ENCODE measurements at regions not wholly inside any gene's neighbourhood (a gene's known extent, or its start where the extent isn't known, plus 50 kb on each side); places are given as distances from the start of the nearest gene placed in this dataset.

- WGBS (ENCODE audit: insufficient coverage): 84% methylated on average over 10 of the region's 12 CpGs
- Histone ChIP-seq H3K9me3 (no peaks in the 10 kb centered on the region), H3K4me1 (ENCODE audit: control insufficient read depth in 1 of 2, extremely low read depth in 1 of 2, insufficient read depth in 2 of 2, low read length in 2 of 2) (peaks cover under 1 to 2% of the 10 kb centered on the region in 2 experiments), H3K36me3 (ENCODE audit: control insufficient read depth in 2 of 2, extremely low read depth in 1 of 2, insufficient read depth in 1 of 2, low read length in 1 of 2) (no peaks in the 10 kb centered on the region), H3K27ac (ENCODE audit: low read length) (no peak overlapping the region), H3K4me3 (ENCODE audit: control insufficient read depth in 1 of 2, extremely low read depth in 1 of 2, low read length in 1 of 2) (no peak overlapping the region), H3K27me3 (replicated peaks in 1 of 2; ENCODE audit: control insufficient read depth in 2 of 2, extremely low read depth in 1 of 2, insufficient read depth in 2 of 2, low read length in 1 of 2) (no peaks in the 10 kb centered on the region)
- no peak for ATAC-seq (replicated peaks in 1 of 4)
- peaks cover 14 to 21% (median 14%) of the 10 kb centered on the region in 3 donors for H3K4me1 Mint-ChIP-seq
- DNase-seq: no peak
- H3K9me3 Mint-ChIP-seq: no peaks in the 10 kb centered on the region
- H3K27ac Mint-ChIP-seq: no peak overlapping the region
- no peak overlapping the region for H3K4me3 Mint-ChIP-seq
- ChIA-PET CTCF (interaction anchor here in 1 of 2 donors (0.6 kb wide), 2 partner anchors 143 to 152 kb away, joined by 3 to 8 read pairs; no protein-coding TSS in a partner anchor), POLR2A (no interaction called here)
- H3K27me3 Mint-ChIP-seq: peaks cover 0 to 1% of the 10 kb centered on the region in 2 donors
- no peaks in the 10 kb centered on the region for H3K36me3 Mint-ChIP-seq
Observed at GRCh38 chr9:755454-756381, 85.8 kb upstream of the DMRT1 start.

GRCh38 chr9:757246-757881, 84.1 kb upstream of the DMRT1 start:
- H3K27me3 ChIP-seq (replicated peaks in 1 of 2; ENCODE audit: control insufficient read depth in 2 of 2, extremely low read depth in 1 of 2, insufficient read depth in 2 of 2, low read length in 1 of 2): peaks cover 0 to 5% of the 10 kb centered on the region in 2 experiments
- no peaks in the 10 kb centered on the region for H3K9me3 ChIP-seq
- DNase-seq: peak in 1 of 35 experiments; percentile 19
- ChIA-PET CTCF (interaction anchor here in 1 of 2 donors (0.6 kb wide), 1 partner anchor 33 kb away, joined by 3 read pairs; no protein-coding TSS in a partner anchor), POLR2A (no interaction called here)
- ATAC-seq (replicated peaks in 1 of 4): peak in 1 of 4 experiments; percentile 50
- no peaks in the 10 kb centered on the region for H3K36me3 ChIP-seq (ENCODE audit: control insufficient read depth in 2 of 2, extremely low read depth in 1 of 2, insufficient read depth in 1 of 2, low read length in 1 of 2)
- WGBS (ENCODE audit: insufficient coverage): 96% methylated on average over 6 of the region's 13 CpGs
- Mint-ChIP-seq H3K27me3 (peaks cover 0 to 1% of the 10 kb centered on the region in 2 donors), H3K27ac (no peak overlapping the region), H3K36me3 (no peaks in the 10 kb centered on the region), H3K4me1 (peaks cover 0 to 7% (median 0%) of the 10 kb centered on the region in 3 donors), H3K4me3 (no peak overlapping the region), H3K9me3 (no peaks in the 10 kb centered on the region)
- no peaks in the 10 kb centered on the region for H3K4me1 ChIP-seq (ENCODE audit: control insufficient read depth in 1 of 2, extremely low read depth in 1 of 2, insufficient read depth in 2 of 2, low read length in 2 of 2)
- no peak overlapping the region for H3K4me3 ChIP-seq (ENCODE audit: control insufficient read depth in 1 of 2, extremely low read depth in 1 of 2, low read length in 1 of 2)
- H3K27ac ChIP-seq (ENCODE audit: low read length): no peak overlapping the region

- H3K4me1 ChIP-seq (ENCODE audit: control insufficient read depth in 1 of 2, extremely low read depth in 1 of 2, insufficient read depth in 2 of 2, low read length in 2 of 2): no peaks in the 10 kb centered on the region
- ChIA-PET POLR2A (interaction anchor here (0.5 to 1.0 kb wide), 2 partner anchors 9 to 290 kb away, joined by 3 read pairs; no protein-coding TSS in a partner anchor), CTCF (interaction anchor here in 1 of 2 donors (0.6 kb wide), 1 partner anchor 32 kb away, joined by 3 read pairs; no protein-coding TSS in a partner anchor)
- no peaks in the 10 kb centered on the region for H3K9me3 Mint-ChIP-seq
- H3K4me1 Mint-ChIP-seq: peaks cover 0 to 7% (median 0%) of the 10 kb centered on the region in 3 donors
- H3K4me3 Mint-ChIP-seq: no peak overlapping the region
- no peaks in the 10 kb centered on the region for H3K36me3 Mint-ChIP-seq
- 96% methylated on average over 4 of the region's 5 CpGs for WGBS (ENCODE audit: insufficient coverage)
- DNase-seq (no peak), ATAC-seq (replicated peaks in 1 of 4) (no peak)
- peaks cover 0 to 1% of the 10 kb centered on the region in 2 donors for H3K27me3 Mint-ChIP-seq
- no peak overlapping the region for H3K27ac Mint-ChIP-seq
- H3K9me3 ChIP-seq: no peaks in the 10 kb centered on the region
- H3K27me3 ChIP-seq (replicated peaks in 1 of 2; ENCODE audit: control insufficient read depth in 2 of 2, extremely low read depth in 1 of 2, insufficient read depth in 2 of 2, low read length in 1 of 2): peaks cover 0 to 5% of the 10 kb centered on the region in 2 experiments
- no peak overlapping the region for H3K27ac ChIP-seq (ENCODE audit: low read length)
- no peaks in the 10 kb centered on the region for H3K36me3 ChIP-seq (ENCODE audit: control insufficient read depth in 2 of 2, extremely low read depth in 1 of 2, insufficient read depth in 1 of 2, low read length in 1 of 2)
- no peak overlapping the region for H3K4me3 ChIP-seq (ENCODE audit: control insufficient read depth in 1 of 2, extremely low read depth in 1 of 2, low read length in 1 of 2)
Observed at GRCh38 chr9:758146-758545, 83.4 kb upstream of the DMRT1 start.

GRCh38 chr9:759541-759940, 82.0 kb upstream of the DMRT1 start:
- Mint-ChIP-seq H3K27ac (no peak overlapping the region), H3K4me1 (peaks cover 4 to 12% (median 7%) of the 10 kb centered on the region in 3 donors), H3K36me3 (no peaks in the 10 kb centered on the region), H3K4me3 (no peak overlapping the region), H3K27me3 (peaks cover 0 to 1% of the 10 kb centered on the region in 2 donors), H3K9me3 (no peaks in the 10 kb centered on the region)
- Histone ChIP-seq H3K9me3 (no peaks in the 10 kb centered on the region), H3K27ac (ENCODE audit: low read length) (no peak overlapping the region), H3K4me1 (ENCODE audit: control insufficient read depth in 1 of 2, extremely low read depth in 1 of 2, insufficient read depth in 2 of 2, low read length in 2 of 2) (no peaks in the 10 kb centered on the region), H3K4me3 (ENCODE audit: control insufficient read depth in 1 of 2, extremely low read depth in 1 of 2, low read length in 1 of 2) (no peak overlapping the region), H3K27me3 (replicated peaks in 1 of 2; ENCODE audit: control insufficient read depth in 2 of 2, extremely low read depth in 1 of 2, insufficient read depth in 2 of 2, low read length in 1 of 2) (peaks cover 0 to 5% of the 10 kb centered on the region in 2 experiments), H3K36me3 (ENCODE audit: control insufficient read depth in 2 of 2, extremely low read depth in 1 of 2, insufficient read depth in 1 of 2, low read length in 1 of 2) (no peaks in the 10 kb centered on the region)
- WGBS (ENCODE audit: insufficient coverage): 86% methylated on average over 6 of the region's 8 CpGs
- ChIA-PET CTCF (no interaction called here), POLR2A (no interaction called here)
- DNase-seq (no peak), ATAC-seq (replicated peaks in 1 of 4) (no peak)

- no peaks in the 10 kb centered on the region for H3K9me3 ChIP-seq
- Mint-ChIP-seq H3K27me3 (peaks cover 3 to 4% of the 10 kb centered on the region in 2 donors), H3K4me3 (no peak overlapping the region), H3K36me3 (no peaks in the 10 kb centered on the region), H3K27ac (no peak overlapping the region), H3K9me3 (no peaks in the 10 kb centered on the region), H3K4me1 (peaks cover 4 to 12% (median 7%) of the 10 kb centered on the region in 3 donors)
- H3K27me3 ChIP-seq (replicated peaks in 1 of 2; ENCODE audit: control insufficient read depth in 2 of 2, extremely low read depth in 1 of 2, insufficient read depth in 2 of 2, low read length in 1 of 2): peaks cover 0 to 6% of the 10 kb centered on the region in 2 experiments
- H3K4me1 ChIP-seq (ENCODE audit: control insufficient read depth in 1 of 2, extremely low read depth in 1 of 2, insufficient read depth in 2 of 2, low read length in 2 of 2): no peaks in the 10 kb centered on the region
- no peaks in the 10 kb centered on the region for H3K36me3 ChIP-seq (ENCODE audit: control insufficient read depth in 2 of 2, extremely low read depth in 1 of 2, insufficient read depth in 1 of 2, low read length in 1 of 2)
- DNase-seq: no peak
- H3K4me3 ChIP-seq (ENCODE audit: control insufficient read depth in 1 of 2, extremely low read depth in 1 of 2, low read length in 1 of 2): no peak overlapping the region
- ChIA-PET POLR2A (no interaction called here), CTCF (no interaction called here)
- ATAC-seq (replicated peaks in 1 of 4): no peak
- 100% methylated on average over 5 of the region's 10 CpGs for WGBS (ENCODE audit: insufficient coverage)
- H3K27ac ChIP-seq (ENCODE audit: low read length): no peak overlapping the region
Observed at GRCh38 chr9:759983-760736, 81.3 kb upstream of the DMRT1 start.
